ENCODE measurements at regions not wholly inside any gene's neighbourhood (a gene's known extent, or its start where the extent isn't known, plus 50 kb on each side); places are given as distances from the start of the nearest gene placed in this dataset.

DNA sequence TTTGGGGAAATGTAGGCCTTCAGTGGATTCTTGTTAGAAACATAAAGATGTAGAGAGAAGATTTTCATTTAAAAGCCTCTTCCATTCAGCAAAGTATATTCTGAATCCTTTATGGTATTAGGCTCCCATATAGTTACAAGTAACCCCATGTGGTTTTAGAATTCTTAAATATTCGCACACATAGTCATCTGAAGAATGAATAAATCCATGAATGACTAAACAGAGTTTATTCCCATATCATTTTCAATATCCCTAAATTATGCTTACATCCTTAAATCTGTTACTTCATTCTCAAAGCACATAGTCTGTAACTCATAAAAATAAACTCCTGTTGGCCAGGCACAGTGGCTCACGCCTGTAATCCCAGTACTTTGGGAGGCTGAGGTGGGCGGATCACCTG lies 962.1 kb downstream of the KCNJ18 start:
- Histone ChIP-seq H3K36me3 (ENCODE audit: control insufficient read depth in 2 of 2, insufficient read depth in 1 of 2, low read length in 2 of 2) (no peaks in the 10 kb centered on the region), H3K27ac (ENCODE audit: extremely low read depth, low read depth, low read length) (no peak overlapping the region), H3K9me3 (ENCODE audit: control insufficient read depth, insufficient read depth, low read depth, low read length) (no peaks in the 10 kb centered on the region), H3K4me3 (ENCODE audit: low read depth, low read length) (no peak overlapping the region), H3K4me1 (ENCODE audit: control insufficient read depth, insufficient read depth, low read length) (no peaks in the 10 kb centered on the region)
- CTCF ChIA-PET = no interaction called here
- TF ChIP-seq ZNF670 (tag by site-specific recombination; IDR thresholded peaks at IDR 0.05; ENCODE audit: low read depth) (no peak), ZBTB17 (tag by site-specific recombination; IDR thresholded peaks at IDR 0.05) (no peak), ZNF48 (tag by site-specific recombination; IDR thresholded peaks at IDR 0.05) (no peak)
- POLR2A ChIA-PET = no interaction called here

DNA sequence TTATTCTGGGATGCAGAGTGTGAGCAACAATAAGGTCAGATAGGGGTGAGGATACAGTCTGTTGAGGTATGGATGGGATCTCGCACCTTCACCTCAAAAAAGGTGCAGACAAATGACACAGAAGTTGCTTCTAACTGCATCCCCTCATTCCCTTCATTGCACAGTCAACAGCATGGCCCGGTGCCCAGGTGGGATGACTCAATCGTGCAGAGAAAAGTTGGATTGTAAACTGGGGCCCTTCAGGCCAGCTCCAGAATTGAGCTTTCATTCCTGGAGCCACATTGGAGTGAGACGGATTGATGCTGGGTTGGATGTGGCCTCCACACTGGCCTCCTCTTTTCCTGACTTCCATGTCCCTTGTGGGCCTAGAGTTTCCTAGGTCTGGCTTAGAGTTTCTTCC lies 977.4 kb downstream of the KCNJ18 start:
- H3K36me3 ChIP-seq (ENCODE audit: control insufficient read depth in 2 of 2, insufficient read depth in 1 of 2, low read length in 2 of 2) = no peaks in the 10 kb centered on the region
- no peak overlapping the region for H3K27ac ChIP-seq (ENCODE audit: extremely low read depth, low read depth, low read length)
- ChIA-PET POLR2A (no interaction called here), CTCF (no interaction called here)
- no peaks in the 10 kb centered on the region for H3K9me3 ChIP-seq (ENCODE audit: control insufficient read depth, insufficient read depth, low read depth, low read length)
- H3K4me1 ChIP-seq (ENCODE audit: control insufficient read depth, insufficient read depth, low read length) = no peaks in the 10 kb centered on the region
- TF ChIP-seq ZNF48 (tag by site-specific recombination; IDR thresholded peaks at IDR 0.05) = no peak
- no peak for TF ChIP-seq ZNF548 (tag by site-specific recombination; IDR thresholded peaks at IDR 0.05)
- TF ChIP-seq ZNF654 (tag by site-specific recombination; IDR thresholded peaks at IDR 0.05; ENCODE audit: low read depth) = no peak
- TF ChIP-seq ZNF423 (tag by site-specific recombination; IDR thresholded peaks at IDR 0.05) = no peak
- TF ChIP-seq, protein P1, sequence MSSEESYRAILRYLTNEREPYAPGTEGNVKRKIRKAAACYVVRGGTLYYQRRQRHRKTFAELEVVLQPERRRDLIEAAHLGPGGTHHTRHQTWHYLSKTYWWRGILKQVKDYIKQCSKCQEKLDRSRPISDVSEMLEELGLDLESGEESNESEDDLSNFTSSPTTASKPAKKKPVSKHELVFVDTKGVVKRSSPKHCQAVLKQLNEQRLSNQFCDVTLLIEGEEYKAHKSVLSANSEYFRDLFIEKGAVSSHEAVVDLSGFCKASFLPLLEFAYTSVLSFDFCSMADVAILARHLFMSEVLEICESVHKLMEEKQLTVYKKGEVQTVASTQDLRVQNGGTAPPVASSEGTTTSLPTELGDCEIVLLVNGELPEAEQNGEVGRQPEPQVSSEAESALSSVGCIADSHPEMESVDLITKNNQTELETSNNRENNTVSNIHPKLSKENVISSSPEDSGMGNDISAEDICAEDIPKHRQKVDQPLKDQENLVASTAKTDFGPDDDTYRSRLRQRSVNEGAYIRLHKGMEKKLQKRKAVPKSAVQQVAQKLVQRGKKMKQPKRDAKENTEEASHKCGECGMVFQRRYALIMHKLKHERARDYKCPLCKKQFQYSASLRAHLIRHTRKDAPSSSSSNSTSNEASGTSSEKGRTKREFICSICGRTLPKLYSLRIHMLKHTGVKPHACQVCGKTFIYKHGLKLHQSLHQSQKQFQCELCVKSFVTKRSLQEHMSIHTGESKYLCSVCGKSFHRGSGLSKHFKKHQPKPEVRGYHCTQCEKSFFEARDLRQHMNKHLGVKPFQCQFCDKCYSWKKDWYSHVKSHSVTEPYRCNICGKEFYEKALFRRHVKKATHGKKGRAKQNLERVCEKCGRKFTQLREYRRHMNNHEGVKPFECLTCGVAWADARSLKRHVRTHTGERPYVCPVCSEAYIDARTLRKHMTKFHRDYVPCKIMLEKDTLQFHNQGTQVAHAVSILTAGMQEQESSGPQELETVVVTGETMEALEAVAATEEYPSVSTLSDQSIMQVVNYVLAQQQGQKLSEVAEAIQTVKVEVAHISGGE (tag by site-specific recombination; conservative IDR thresholded peaks at IDR 0.05; ENCODE audit: low read depth) = no peak
- TF ChIP-seq RBAK (tag by site-specific recombination; IDR thresholded peaks at IDR 0.05) = no peak
- no peak for TF ChIP-seq ZNF140 (tag by site-specific recombination; IDR thresholded peaks at IDR 0.05)
- no peak for TF ChIP-seq ZNF701 (tag by site-specific recombination; IDR thresholded peaks at IDR 0.05)
- no peak for TF ChIP-seq ZNF157 (tag by site-specific recombination; IDR thresholded peaks at IDR 0.05)
- TF ChIP-seq, protein P2, sequence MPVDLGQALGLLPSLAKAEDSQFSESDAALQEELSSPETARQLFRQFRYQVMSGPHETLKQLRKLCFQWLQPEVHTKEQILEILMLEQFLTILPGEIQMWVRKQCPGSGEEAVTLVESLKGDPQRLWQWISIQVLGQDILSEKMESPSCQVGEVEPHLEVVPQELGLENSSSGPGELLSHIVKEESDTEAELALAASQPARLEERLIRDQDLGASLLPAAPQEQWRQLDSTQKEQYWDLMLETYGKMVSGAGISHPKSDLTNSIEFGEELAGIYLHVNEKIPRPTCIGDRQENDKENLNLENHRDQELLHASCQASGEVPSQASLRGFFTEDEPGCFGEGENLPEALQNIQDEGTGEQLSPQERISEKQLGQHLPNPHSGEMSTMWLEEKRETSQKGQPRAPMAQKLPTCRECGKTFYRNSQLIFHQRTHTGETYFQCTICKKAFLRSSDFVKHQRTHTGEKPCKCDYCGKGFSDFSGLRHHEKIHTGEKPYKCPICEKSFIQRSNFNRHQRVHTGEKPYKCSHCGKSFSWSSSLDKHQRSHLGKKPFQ (tag by site-specific recombination; IDR thresholded peaks at IDR 0.05) = no peak
- no peak for TF ChIP-seq ZNF621 (tag by site-specific recombination; IDR thresholded peaks at IDR 0.05)
- no peak for TF ChIP-seq ZNF404 (tag by site-specific recombination; IDR thresholded peaks at IDR 0.05)
- TF ChIP-seq ZNF600 (tag by site-specific recombination; IDR thresholded peaks at IDR 0.05) = no peak
- no peak for TF ChIP-seq ZEB2 (tag by site-specific recombination; IDR thresholded peaks at IDR 0.05)
- no peak overlapping the region for H3K4me3 ChIP-seq (ENCODE audit: low read depth, low read length)

DNA sequence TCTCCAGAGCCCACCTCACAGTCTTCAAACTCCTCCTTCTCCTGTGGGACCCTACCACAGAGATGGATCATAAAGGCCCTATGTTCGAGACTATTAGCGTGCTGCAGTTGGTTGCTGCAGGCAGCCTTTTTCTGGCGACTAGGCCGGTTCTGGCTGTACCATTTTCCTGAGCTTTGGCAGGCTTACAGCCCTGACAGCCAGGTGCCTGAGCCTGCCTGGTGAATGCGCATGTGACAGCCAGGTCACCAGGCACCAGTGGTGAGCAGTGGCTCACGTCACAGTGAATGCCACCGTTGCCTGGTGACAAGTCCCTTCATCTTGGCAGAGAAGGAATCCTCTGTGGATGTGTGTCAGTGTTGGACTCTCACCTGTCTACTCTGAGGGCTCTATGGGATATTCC lies 978.8 kb downstream of the KCNJ18 start:
- no peak for TF ChIP-seq ZNF248 (tag by site-specific recombination; IDR thresholded peaks at IDR 0.05)
- no peak for TF ChIP-seq ZBTB21 (tag by site-specific recombination; IDR thresholded peaks at IDR 0.05)
- no peak for TF ChIP-seq TCF7L2 (IDR thresholded peaks at IDR 0.05; ENCODE audit: borderline replicate concordance, low read depth, low read length)
- TF ChIP-seq OSR2 (tag by site-specific recombination; IDR thresholded peaks at IDR 0.05) = no peak
- no peak overlapping the region for H3K4me3 ChIP-seq (ENCODE audit: low read depth, low read length)
- H3K36me3 ChIP-seq (ENCODE audit: control insufficient read depth in 2 of 2, insufficient read depth in 1 of 2, low read length in 2 of 2) = no peaks in the 10 kb centered on the region
- H3K27ac ChIP-seq (ENCODE audit: extremely low read depth, low read depth, low read length) = no peak overlapping the region
- no peaks in the 10 kb centered on the region for H3K9me3 ChIP-seq (ENCODE audit: control insufficient read depth, insufficient read depth, low read depth, low read length)
- ChIA-PET CTCF (no interaction called here), POLR2A (no interaction called here)
- no peaks in the 10 kb centered on the region for H3K4me1 ChIP-seq (ENCODE audit: control insufficient read depth, insufficient read depth, low read length)
